CD4-positive, alpha-beta T cell treated with Interleukin-17A for 4 hours (primary cell): ENCODE measurements at regions not wholly inside any gene's neighbourhood (a gene's known extent, or its start where the extent isn't known, plus 50 kb on each side); places are given as distances from the start of the nearest gene placed in this dataset.
"Not testable (repeated sequence)": the region's sequence is repeated elsewhere in the genome, so short reads cannot be mapped to it uniquely, and the experiment has no call there.

Experiments
- DNase-seq: peaks from one replicate; pipeline ENCODE4 v3.0.0-alpha.2; 2020; ENCODE audit warnings: mixed read lengths

GRCh38 chr2:14996351-14997014 lies 364.0 kb downstream of the LRATD1 start:
- DNase-seq = no peak

- no peak for DNase-seq
These were observed 366.0 kb downstream of the LRATD1 start for GRCh38 chr2:14998546-14998945.

- no peak for DNase-seq
These were observed 366.7 kb downstream of the LRATD1 start for GRCh38 chr2:14999114-14999661.

- DNase-seq = not testable (repeated sequence)
These were observed 370.0 kb downstream of the LRATD1 start for GRCh38 chr2:15002519-15002918.

GRCh38 chr2:15006667-15007066 lies 374.1 kb downstream of the LRATD1 start:
- no peak for DNase-seq

GRCh38 chr2:15009681-15010080 lies 377.2 kb downstream of the LRATD1 start:
- DNase-seq = no peak

- DNase-seq = no peak
These were observed 377.8 kb downstream of the LRATD1 start for GRCh38 chr2:15010346-15010745.

- no peak for DNase-seq
These were observed 386.3 kb downstream of the LRATD1 start for GRCh38 chr2:15018814-15019213.

- no peak for DNase-seq
These were observed 390.7 kb downstream of the LRATD1 start for GRCh38 chr2:15023221-15023620.

- DNase-seq = no peak
These were observed 395.9 kb downstream of the LRATD1 start for GRCh38 chr2:15028406-15028805.

- DNase-seq = no peak
These were observed 399.3 kb downstream of the LRATD1 start for GRCh38 chr2:15031745-15032240.

GRCh38 chr2:15034246-15034645 lies 401.7 kb downstream of the LRATD1 start:
- no peak for DNase-seq

- no peak for DNase-seq
These were observed 402.3 kb downstream of the LRATD1 start for GRCh38 chr2:15034860-15035259.

GRCh38 chr2:15038366-15039364 lies 406.1 kb downstream of the LRATD1 start:
- no peak for DNase-seq

- no peak for DNase-seq
These were observed 408.0 kb downstream of the LRATD1 start for GRCh38 chr2:15040429-15041084.

- DNase-seq = no peak
These were observed 408.9 kb downstream of the LRATD1 start for GRCh38 chr2:15041429-15041837.

GRCh38 chr2:15042801-15043217 lies 410.3 kb downstream of the LRATD1 start:
- DNase-seq = no peak

GRCh38 chr2:15043336-15044058 lies 411.0 kb downstream of the LRATD1 start:
- no peak for DNase-seq

GRCh38 chr2:15045054-15045453 lies 412.5 kb downstream of the LRATD1 start:
- DNase-seq = no peak

- DNase-seq = no peak
These were observed 414.7 kb downstream of the LRATD1 start for GRCh38 chr2:15047184-15047583.

GRCh38 chr2:15048000-15048399 lies 415.5 kb downstream of the LRATD1 start:
- no peak for DNase-seq
